Kidney (tissue), 13 donors: ENCODE measurements at regions not wholly inside any gene's neighbourhood (a gene's known extent, or its start where the extent isn't known, plus 50 kb on each side); places are given as distances from the start of the nearest gene placed in this dataset.

Experiments
- DNase-seq, 5 donors: peaks; one replicate each; pipeline ENCODE4 v3.0.0-alpha.2; 2013 to 2020
- FAIRE-seq: peaks from 2 replicates; lab custom pipeline; 2012; peaks lifted over from hg19 to GRCh38; lab: Jason Lieb, UNC
- H3K27ac ChIP-seq, 2 donors: one replicate each; pipeline ENCODE4 v1.7.0; 2013; ENCODE audit warnings: low read depth in 2 of 2, low read length in 2 of 2, inconsistent platforms in 1 of 2
- H3K27me3 ChIP-seq: one replicate; pipeline ENCODE4 v1.7.1; 2013; ENCODE audit warnings: low read length, inconsistent platforms; ENCODE audit not compliant: control insufficient read depth, insufficient read depth
- H3K36me3 ChIP-seq, 3 donors: one replicate each; pipeline versions ENCODE4 v1.7.0 to v1.7.1; 2013; ENCODE audit warnings: low read length in 3 of 3, control low read depth in 1 of 3, inconsistent platforms in 1 of 3; ENCODE audit not compliant: insufficient read depth in 3 of 3, control insufficient read depth in 2 of 3
- H3K4me1 ChIP-seq, 3 donors: one replicate each; pipeline versions ENCODE4 v1.7.0 to v1.7.1; 2013; ENCODE audit warnings: low read length in 3 of 3, inconsistent platforms in 1 of 3, low read depth in 1 of 3; ENCODE audit not compliant: control insufficient read depth in 2 of 3, insufficient read depth in 2 of 3
- H3K4me3 ChIP-seq, 3 donors: one replicate each; pipeline versions ENCODE4 v1.7.0 to v1.8.1; 2013; ENCODE audit warnings: low read length in 3 of 3, control low read depth in 1 of 3, inconsistent platforms in 1 of 3
- H3K9ac ChIP-seq, 3 donors: one replicate each; pipeline versions ENCODE4 v1.7.0 to v1.7.1; 2013; ENCODE audit warnings: low read length in 3 of 3, control low read depth in 1 of 3, inconsistent platforms in 1 of 3
- H3K9me3 ChIP-seq, 3 donors: one replicate each; pipeline versions ENCODE4 v1.7.0 to v1.7.1; 2013; ENCODE audit warnings: low read length in 3 of 3, control low read depth in 1 of 3, inconsistent platforms in 1 of 3; ENCODE audit not compliant: control insufficient read depth in 2 of 3, insufficient read depth in 1 of 3
- intact Hi-C: fragments of 100-400 bp; cut with DNase I; formaldehyde crosslinking; loops from one replicate; pipeline ENCODE4 v1.11.1; 2022
- TF ChIP-seq, protein P1 (sequence below): IDR thresholded peaks from 3 replicates; pipeline ENCODE4 v1.5.1; 2012; ENCODE audit warnings: mild to moderate bottlenecking, moderate library complexity, borderline replicate concordance; ENCODE audit not compliant: insufficient read depth; ENCODE audit errors: extremely low read depth
- donor health status: control.
- donor health status: control.
- donor health status: control.
- donor health status: control.
- donor health status: control.
- donor health status: DM: yes; HTN: yes; CAD: no.
- donor health status: Normal renal cell carcinoma (clear cell type).

- Histone ChIP-seq H3K9ac (no peak overlapping the region), H3K4me3 (no peak overlapping the region), H3K9me3 (no peaks in the 10 kb centered on the region), H3K27ac (no peak overlapping the region), H3K4me1 (no peaks in the 10 kb centered on the region), H3K27me3 (no peaks in the 10 kb centered on the region), H3K36me3 (no peaks in the 10 kb centered on the region)
- intact Hi-C loops = no loop called here
- FAIRE-seq (no peak), DNase-seq (no peak)
- TF ChIP-seq, protein P1, sequence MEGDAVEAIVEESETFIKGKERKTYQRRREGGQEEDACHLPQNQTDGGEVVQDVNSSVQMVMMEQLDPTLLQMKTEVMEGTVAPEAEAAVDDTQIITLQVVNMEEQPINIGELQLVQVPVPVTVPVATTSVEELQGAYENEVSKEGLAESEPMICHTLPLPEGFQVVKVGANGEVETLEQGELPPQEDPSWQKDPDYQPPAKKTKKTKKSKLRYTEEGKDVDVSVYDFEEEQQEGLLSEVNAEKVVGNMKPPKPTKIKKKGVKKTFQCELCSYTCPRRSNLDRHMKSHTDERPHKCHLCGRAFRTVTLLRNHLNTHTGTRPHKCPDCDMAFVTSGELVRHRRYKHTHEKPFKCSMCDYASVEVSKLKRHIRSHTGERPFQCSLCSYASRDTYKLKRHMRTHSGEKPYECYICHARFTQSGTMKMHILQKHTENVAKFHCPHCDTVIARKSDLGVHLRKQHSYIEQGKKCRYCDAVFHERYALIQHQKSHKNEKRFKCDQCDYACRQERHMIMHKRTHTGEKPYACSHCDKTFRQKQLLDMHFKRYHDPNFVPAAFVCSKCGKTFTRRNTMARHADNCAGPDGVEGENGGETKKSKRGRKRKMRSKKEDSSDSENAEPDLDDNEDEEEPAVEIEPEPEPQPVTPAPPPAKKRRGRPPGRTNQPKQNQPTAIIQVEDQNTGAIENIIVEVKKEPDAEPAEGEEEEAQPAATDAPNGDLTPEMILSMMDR = no peak
Measured at GRCh38 chr7:17181482-17181881, 117.0 kb upstream of the AHR start.

GRCh38 chr7:17183630-17184328 lies 114.7 kb upstream of the AHR start:
- DNase-seq (no peak), FAIRE-seq (no peak)
- H3K4me1 ChIP-seq = no peaks in the 10 kb centered on the region
- H3K9ac ChIP-seq = no peak overlapping the region
- no peaks in the 10 kb centered on the region for H3K9me3 ChIP-seq
- no peak overlapping the region for H3K27ac ChIP-seq
- H3K4me3 ChIP-seq = no peak overlapping the region
- intact Hi-C loops = no loop called here
- H3K36me3 ChIP-seq = no peaks in the 10 kb centered on the region
- no peaks in the 10 kb centered on the region for H3K27me3 ChIP-seq
- TF ChIP-seq, protein P1 = no peak

DNA sequence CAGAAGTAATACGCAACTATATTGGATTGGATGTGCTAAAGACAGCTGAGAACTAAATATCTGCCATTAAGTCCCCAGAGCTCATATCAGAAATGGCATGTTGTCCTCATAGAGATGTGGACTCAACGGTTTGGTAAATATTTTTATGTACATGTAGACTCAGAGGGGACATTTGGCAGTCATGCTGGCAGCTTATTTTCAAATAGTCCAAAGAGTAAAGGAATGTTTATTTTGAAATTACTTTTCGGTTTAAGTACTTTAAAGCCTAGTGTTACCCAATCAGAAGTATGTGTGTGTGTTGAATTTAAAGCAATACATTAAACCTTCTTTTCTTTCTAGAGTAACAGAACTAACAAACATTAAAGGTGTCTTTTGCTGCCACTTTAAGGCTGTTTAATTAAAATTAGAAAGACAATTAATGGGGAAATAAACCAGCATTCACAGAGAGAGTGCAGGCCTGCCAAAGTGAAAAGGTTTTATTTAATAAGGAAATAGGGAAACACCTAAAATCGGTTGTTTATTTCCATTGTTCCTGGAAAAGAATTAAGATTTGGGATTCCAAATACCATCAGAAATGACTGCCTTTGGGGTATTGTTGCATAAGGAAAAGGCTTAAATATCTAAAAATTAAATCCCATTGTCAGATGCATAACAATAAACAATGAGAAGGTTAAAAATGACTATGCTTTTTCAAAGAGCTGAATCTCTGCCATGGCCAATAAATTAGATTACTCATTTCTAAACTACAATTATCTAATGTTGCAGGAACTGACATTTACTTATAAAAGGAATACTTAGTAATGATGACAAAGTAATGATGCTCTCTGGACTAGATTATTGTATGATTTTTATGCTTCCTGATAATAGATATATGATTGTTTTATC lies 113.4 kb upstream of the AHR start:
- TF ChIP-seq, protein P1 = no peak
- no peaks in the 10 kb centered on the region for H3K27me3 ChIP-seq
- intact Hi-C loops = no loop called here
- no peak overlapping the region for H3K4me3 ChIP-seq
- FAIRE-seq (no peak), DNase-seq (no peak)
- H3K36me3 ChIP-seq = no peaks in the 10 kb centered on the region
- no peak overlapping the region for H3K9ac ChIP-seq
- no peaks in the 10 kb centered on the region for H3K4me1 ChIP-seq
- H3K9me3 ChIP-seq = no peaks in the 10 kb centered on the region
- no peak overlapping the region for H3K27ac ChIP-seq
